Coronary artery (tissue), 2 donors: ENCODE measurements at regions not wholly inside any gene's neighbourhood (a gene's known extent, or its start where the extent isn't known, plus 50 kb on each side); places are given as distances from the start of the nearest gene placed in this dataset.

Experiments used
- DNase-seq: peaks from one replicate; pipeline ENCODE4 v3.0.0-alpha.2; 2017; ENCODE audit warnings: low spot score
- H3K27ac ChIP-seq, 2 donors: fragments of 200-600 bp; sonication (generic); one replicate each; pipeline ENCODE4 v1.5.1; 2016 to 2019
- H3K4me3 ChIP-seq: fragments of 200-600 bp; sonication (generic); 2 replicates; pipeline ENCODE4 v1.5.1; 2016; ENCODE audit warnings: mild to moderate bottlenecking, moderate library complexity
- TF ChIP-seq, protein P1 (sequence below): fragments of 200-600 bp; sonication (generic); IDR thresholded peaks from one replicate; pipeline ENCODE4 v1.5.1; 2019; ENCODE audit warnings: antibody characterized with exemption

DNA sequence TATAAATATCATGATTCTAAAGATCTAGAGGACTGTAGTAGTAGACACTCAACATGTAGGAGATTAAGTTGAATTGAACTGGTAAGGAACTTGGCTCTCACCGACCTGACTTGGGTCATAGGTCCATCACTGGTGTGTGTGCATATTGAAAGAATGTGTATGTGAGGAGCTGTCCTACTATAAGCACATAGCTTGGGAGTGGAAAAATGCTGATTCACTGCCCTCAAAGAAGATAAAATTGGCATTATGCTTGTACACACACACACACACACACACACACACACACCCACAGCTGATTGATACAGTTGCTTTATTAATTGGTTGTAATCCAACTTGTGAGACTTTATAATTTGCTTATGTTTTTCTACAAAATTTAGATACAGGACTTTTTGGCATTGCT is 411.0 kb upstream of the NR2F2 start:
- Histone ChIP-seq H3K4me3 (no peak overlapping the region), H3K27ac (no peak overlapping the region)
- no peak for DNase-seq
- TF ChIP-seq, protein P1, sequence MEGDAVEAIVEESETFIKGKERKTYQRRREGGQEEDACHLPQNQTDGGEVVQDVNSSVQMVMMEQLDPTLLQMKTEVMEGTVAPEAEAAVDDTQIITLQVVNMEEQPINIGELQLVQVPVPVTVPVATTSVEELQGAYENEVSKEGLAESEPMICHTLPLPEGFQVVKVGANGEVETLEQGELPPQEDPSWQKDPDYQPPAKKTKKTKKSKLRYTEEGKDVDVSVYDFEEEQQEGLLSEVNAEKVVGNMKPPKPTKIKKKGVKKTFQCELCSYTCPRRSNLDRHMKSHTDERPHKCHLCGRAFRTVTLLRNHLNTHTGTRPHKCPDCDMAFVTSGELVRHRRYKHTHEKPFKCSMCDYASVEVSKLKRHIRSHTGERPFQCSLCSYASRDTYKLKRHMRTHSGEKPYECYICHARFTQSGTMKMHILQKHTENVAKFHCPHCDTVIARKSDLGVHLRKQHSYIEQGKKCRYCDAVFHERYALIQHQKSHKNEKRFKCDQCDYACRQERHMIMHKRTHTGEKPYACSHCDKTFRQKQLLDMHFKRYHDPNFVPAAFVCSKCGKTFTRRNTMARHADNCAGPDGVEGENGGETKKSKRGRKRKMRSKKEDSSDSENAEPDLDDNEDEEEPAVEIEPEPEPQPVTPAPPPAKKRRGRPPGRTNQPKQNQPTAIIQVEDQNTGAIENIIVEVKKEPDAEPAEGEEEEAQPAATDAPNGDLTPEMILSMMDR, result no peak

DNA sequence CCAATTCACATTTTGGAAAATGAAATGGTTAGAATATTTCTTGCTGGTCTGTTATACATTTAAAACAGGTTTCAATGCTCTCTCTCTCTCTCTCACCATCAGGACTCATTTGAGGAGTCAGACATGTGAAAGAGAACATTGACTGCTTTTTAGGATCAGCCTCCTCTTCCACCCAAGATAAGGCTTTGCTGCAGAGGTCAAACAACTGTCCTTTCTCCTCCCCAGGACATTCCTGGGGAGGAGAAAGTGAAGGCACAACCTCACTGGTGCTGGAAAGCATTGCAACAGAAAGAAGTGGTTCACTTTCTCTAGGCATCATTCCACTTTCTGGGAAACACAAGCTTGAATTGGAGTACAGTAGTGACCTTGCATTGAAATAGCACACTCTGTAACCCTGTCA is 409.1 kb upstream of the NR2F2 start:
- TF ChIP-seq, protein P1, result no peak
- H3K4me3 ChIP-seq, result no peak overlapping the region
- no peak for DNase-seq
- H3K27ac ChIP-seq, result no peak overlapping the region

DNA sequence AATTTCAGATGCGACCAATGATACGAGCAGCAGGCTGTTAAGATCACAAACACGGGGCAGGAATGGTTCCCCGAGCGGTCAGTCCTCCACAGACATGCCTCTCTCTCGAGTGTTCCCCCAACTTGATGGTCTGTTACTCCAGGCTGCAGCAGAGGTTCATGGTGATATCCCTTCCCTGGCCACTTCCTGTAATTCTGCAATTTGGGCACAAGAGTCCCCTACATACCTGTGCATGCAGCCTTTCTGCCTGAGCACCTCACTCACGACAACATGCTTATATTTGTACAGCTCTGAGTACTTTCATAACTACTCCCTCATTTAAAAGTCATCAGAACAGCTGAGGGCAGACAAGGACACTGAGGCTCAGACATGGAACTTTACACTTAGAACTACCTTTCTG is 408.1 kb upstream of the NR2F2 start:
- Histone ChIP-seq H3K4me3 (no peak overlapping the region), H3K27ac (no peak overlapping the region)
- TF ChIP-seq, protein P1, result no peak
- no peak for DNase-seq

DNA sequence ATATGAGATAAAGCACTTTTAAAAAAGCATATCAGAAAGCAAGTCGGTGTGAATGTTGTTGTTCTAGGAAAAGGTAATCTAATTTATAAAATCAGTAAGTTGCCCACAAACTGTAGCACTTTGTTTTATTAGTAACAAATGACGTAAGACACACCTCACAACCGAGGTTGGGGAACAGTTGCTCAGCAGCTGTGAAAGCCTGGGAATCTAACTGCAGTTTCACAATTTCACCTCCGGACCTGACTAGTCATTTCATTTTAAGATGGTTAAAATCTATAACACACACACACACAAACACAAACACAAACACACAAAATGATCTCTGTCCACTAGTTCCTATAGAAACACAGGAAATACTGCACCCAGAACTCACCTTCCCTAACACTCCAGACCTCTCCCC is 406.7 kb upstream of the NR2F2 start:
- Histone ChIP-seq H3K4me3 (no peak overlapping the region), H3K27ac (no peak overlapping the region)
- TF ChIP-seq, protein P1, result no peak
- no peak for DNase-seq

DNA sequence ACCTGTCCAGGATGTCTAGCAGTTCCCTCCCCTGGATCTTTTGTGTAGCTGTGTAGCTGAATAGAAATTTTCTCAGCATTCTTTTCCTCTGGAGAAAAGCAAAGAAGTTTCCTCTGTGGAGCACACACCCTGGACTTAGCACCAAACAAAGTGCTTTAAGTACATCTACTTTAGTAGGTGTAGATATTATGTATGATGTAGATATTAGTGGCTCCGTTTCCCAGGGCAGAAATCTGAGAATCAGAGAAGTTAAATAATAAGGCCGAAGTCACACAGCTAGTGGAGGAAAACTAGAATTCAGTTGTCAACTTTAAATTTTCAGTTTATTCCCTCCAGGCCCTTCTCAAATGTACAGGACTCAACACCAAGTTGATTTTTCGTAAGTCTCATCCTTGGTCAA is 401.7 kb upstream of the NR2F2 start:
- Histone ChIP-seq H3K27ac (no peak overlapping the region), H3K4me3 (no peak overlapping the region)
- no peak for DNase-seq
- TF ChIP-seq, protein P1, result no peak

DNA sequence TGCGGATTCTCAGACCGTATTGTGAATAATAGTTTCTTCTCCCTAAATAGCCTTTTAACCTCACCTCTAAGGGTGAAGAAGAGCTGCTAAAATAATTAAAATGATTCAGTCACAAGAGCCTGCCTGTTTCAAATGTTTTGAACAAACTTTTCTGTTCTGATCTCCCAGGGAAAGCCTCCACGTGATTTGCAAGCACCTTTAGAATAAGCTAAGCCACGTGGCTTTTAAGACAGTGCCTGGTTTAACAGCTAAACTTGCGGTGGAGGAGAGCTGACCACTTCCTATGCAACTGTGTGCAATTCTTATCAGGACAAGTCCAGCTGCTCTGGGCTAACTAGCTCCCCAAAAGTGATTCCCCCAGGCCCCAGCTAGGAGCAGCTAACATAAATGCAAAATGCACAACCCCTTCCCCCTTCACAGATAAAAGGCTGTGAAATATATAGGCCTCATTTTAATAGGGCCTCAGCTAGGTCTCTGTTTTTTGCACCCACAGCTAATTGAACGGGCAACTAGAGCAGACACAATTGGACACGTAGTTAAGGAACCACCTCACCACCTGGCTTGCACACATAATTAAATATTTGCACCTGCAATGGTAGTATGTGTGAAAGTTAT is 401.2 kb upstream of the NR2F2 start:
- Histone ChIP-seq H3K27ac (no peak overlapping the region), H3K4me3 (no peak overlapping the region)
- TF ChIP-seq, protein P1, result no peak
- DNase-seq, result no peak

DNA sequence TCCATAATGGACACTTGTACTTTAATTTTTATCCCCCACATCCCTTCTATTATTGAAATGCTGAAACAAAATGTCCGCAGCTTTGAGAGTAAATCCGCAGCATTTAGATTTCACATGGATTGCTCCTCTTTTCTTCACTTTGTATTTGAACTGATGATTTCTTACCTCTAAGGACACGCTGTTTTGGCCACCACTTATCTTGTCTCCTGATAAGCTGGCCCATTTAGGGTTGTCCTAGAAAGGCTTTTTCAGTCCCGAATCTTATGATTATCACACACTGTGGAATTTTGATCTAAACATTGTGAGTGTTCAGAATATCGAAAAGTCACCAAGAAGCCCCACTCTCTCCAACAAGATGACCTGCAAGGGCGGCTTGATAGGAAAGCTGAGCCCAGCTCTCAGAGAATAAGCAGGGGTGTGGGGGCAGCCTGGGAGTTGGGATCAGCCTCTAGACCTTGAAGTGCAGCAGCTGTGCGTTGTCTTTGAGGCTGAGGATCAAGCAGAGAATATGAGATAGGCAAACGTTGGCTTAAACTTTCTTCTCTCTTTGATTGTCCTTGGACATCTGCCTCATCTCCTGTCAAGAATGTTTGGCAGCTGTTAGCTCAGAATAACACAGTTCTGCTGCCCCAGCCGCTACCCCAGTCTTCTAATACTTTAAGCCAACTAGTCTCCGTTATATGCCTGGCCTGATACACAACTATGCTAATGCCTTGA is 399.7 kb upstream of the NR2F2 start:
- TF ChIP-seq, protein P1, result no peak
- DNase-seq, result no peak
- no peak overlapping the region for H3K27ac ChIP-seq
- H3K4me3 ChIP-seq, result no peak overlapping the region
